OCI-LY1 (cell line): ENCODE measurements at regions not wholly inside any gene's neighbourhood (a gene's known extent, or its start where the extent isn't known, plus 50 kb on each side); places are given as distances from the start of the nearest gene placed in this dataset.

Experiments used
- H2AFZ ChIP-seq: fragments of 200-600 bp; sonication (generic), shearing (Covaris generic); 2 replicates; pipeline ENCODE4 v1.6.0; 2014; ENCODE audit warnings: antibody characterized with exemption, mild to moderate bottlenecking, low read length
- H3F3A ChIP-seq: fragments of 200-600 bp; sonication (generic), shearing (Covaris generic); 2 replicates; pipeline ENCODE4 v1.6.0; 2014; ENCODE audit warnings: mild to moderate bottlenecking, antibody characterized with exemption, low read length, moderate library complexity; ENCODE audit not compliant: insufficient read depth
- H3K27ac ChIP-seq: fragments of 200-600 bp; sonication (generic); 2 replicates; pipeline ENCODE4 v1.5.1; 2014; ENCODE audit warnings: low read length, mixed run types, mild to moderate bottlenecking, low read depth; ENCODE audit not compliant: poor library complexity, severe bottlenecking
- H3K27me3 ChIP-seq: fragments of 200-600 bp; sonication (generic); 2 replicates; pipeline ENCODE4 v1.6.0; 2014; ENCODE audit warnings: antibody characterized with exemption, mild to moderate bottlenecking, low read length, moderate library complexity; ENCODE audit not compliant: insufficient read depth
- H3K36me3 ChIP-seq: fragments of 200-600 bp; sonication (generic); 2 replicates; pipeline ENCODE4 v1.6.1; 2014; ENCODE audit warnings: mild to moderate bottlenecking, antibody characterized with exemption, low read length, moderate library complexity, mixed read lengths; ENCODE audit not compliant: insufficient read depth
- H3K4me1 ChIP-seq: fragments of 200-600 bp; sonication (generic); 2 replicates; pipeline ENCODE4 v1.5.1; 2014; ENCODE audit warnings: mild to moderate bottlenecking, low read length, moderate library complexity; ENCODE audit not compliant: insufficient read depth, severe bottlenecking
- H3K4me2 ChIP-seq: fragments of 200-600 bp; sonication (generic), shearing (Covaris generic); 2 replicates; pipeline ENCODE4 v1.6.1; 2014; ENCODE audit warnings: low read length
- H3K4me3 ChIP-seq: fragments of 200-600 bp; sonication (generic); 2 replicates; pipeline ENCODE4 v1.5.1; 2014; ENCODE audit warnings: low read length, low read depth, mild to moderate bottlenecking, mixed read lengths; ENCODE audit not compliant: poor library complexity, severe bottlenecking
- H3K79me2 ChIP-seq: fragments of 200-600 bp; shearing (Covaris generic); 2 replicates; pipeline ENCODE4 v1.6.1; 2016; ENCODE audit warnings: mixed run types, low read length, mixed read lengths; ENCODE audit not compliant: insufficient read depth
- H3K9ac ChIP-seq: fragments of 200-600 bp; sonication (generic), shearing (Covaris generic); 2 replicates; pipeline ENCODE4 v1.6.1; 2014; ENCODE audit warnings: mild to moderate bottlenecking, low read length, mixed read lengths
- H3K9me2 ChIP-seq: fragments of 200-600 bp; sonication (generic), shearing (Covaris generic); 2 replicates; pipeline ENCODE4 v1.6.1; 2014; ENCODE audit warnings: low read depth, mild to moderate bottlenecking, low read length, mixed read lengths
- H3K9me3 ChIP-seq: fragments of 200-600 bp; shearing (Covaris generic); 2 replicates; pipeline ENCODE4 v1.6.1; 2014; ENCODE audit warnings: low read length, mixed read lengths
- H4K20me1 ChIP-seq: fragments of 200-600 bp; sonication (generic), shearing (Covaris generic); 2 replicates; pipeline ENCODE4 v1.6.0; 2016; ENCODE audit warnings: mild to moderate bottlenecking, low read length; ENCODE audit not compliant: insufficient read depth
- EZH2 ChIP-seq: fragments of 200-600 bp; sonication (generic), shearing (Covaris generic); IDR thresholded peaks from 2 replicates; pipeline ENCODE4 v1.8.0; 2017; ENCODE audit warnings: borderline replicate concordance, mixed run types, mild to moderate bottlenecking, antibody characterized with exemption, low read length, moderate library complexity, mixed read lengths
- TF ChIP-seq, protein P1 (sequence below): fragments of 200-600 bp; sonication (generic), shearing (Covaris generic); IDR thresholded peaks from 2 replicates; pipeline ENCODE4 v1.5.1; 2017; ENCODE audit warnings: mild to moderate bottlenecking, antibody characterized with exemption, low read length, moderate library complexity, mixed read lengths

DNA sequence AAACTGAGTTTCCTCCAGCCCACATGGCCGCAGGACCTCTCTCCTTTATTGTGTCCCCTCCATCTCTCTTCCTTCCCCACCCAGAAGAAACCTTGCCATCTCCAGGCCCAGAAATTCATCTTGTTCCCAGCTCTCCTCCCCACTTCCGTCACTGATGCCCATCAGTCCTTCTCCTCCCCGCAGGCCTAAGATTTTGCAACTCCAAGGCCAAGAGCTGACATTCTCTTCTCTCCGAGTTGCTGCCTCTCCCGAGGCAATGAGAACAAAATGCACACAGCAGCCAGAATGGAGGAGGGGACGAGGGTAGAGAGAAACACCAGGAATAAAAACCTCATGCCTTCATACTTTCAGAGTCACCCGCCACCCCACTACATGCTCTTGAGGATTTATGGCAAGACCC lies 526.5 kb upstream of the PROK2 start:
- TF ChIP-seq EZH2 = no peak
- TF ChIP-seq, protein P1, sequence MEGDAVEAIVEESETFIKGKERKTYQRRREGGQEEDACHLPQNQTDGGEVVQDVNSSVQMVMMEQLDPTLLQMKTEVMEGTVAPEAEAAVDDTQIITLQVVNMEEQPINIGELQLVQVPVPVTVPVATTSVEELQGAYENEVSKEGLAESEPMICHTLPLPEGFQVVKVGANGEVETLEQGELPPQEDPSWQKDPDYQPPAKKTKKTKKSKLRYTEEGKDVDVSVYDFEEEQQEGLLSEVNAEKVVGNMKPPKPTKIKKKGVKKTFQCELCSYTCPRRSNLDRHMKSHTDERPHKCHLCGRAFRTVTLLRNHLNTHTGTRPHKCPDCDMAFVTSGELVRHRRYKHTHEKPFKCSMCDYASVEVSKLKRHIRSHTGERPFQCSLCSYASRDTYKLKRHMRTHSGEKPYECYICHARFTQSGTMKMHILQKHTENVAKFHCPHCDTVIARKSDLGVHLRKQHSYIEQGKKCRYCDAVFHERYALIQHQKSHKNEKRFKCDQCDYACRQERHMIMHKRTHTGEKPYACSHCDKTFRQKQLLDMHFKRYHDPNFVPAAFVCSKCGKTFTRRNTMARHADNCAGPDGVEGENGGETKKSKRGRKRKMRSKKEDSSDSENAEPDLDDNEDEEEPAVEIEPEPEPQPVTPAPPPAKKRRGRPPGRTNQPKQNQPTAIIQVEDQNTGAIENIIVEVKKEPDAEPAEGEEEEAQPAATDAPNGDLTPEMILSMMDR = no peak
- Histone ChIP-seq H3K4me2 (no peak overlapping the region), H3K9me2 (no peaks in the 10 kb centered on the region), H3F3A (no peaks in the 10 kb centered on the region), H3K79me2 (no peaks in the 10 kb centered on the region), H3K9me3 (no peaks in the 10 kb centered on the region), H3K27me3 (no peaks in the 10 kb centered on the region), H2AFZ (no peak overlapping the region), H3K4me1 (peaks cover 23% of the 10 kb centered on the region), H4K20me1 (no peaks in the 10 kb centered on the region), H3K27ac (no peak overlapping the region), H3K36me3 (no peaks in the 10 kb centered on the region), H3K4me3 (no peak overlapping the region), H3K9ac (no peak overlapping the region)

DNA sequence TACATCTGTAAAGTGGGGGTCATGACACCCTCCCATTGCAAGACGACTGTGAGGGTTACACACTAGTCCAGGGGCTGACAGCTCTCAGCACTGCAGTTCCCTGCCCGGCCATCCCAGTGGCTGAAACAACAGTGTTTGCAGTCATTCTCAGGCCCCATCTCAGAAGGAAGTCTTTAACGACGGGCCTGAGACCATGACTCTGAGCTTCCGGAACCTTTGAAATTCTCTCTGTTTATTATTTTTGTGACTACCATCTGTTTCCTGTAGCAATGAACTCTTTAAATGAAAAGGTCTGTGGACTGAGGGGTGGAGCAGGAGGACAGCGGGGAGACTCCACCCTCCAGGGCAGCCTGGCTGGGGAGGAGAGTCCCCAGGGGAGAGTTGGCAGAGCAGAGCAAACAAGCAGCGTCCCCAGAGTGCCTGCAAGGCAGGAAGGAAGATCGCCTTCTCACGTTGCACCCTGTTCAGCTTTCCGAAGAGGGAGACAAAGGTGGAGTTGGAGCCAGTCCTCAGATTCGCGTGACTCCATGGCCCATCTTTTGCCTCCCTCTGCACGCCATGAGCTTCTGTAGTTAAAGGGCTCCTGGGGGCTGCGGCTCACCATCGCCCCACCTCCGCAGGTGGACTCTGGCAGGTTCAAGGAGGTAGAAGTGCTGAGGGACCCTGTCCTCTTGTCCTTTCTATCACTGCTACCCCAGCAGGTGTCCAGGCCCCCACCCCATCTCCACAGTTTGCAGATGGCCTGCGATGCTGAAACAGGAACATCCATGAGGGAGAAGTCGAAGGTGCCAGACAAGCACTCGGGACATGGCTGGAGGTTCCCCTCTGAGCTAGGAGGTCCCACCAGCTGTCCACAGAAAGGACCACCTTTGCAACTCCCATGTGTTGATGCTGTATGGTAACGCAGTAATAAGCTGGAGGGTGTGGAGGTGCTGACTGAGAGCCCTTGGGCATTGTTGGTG lies 525.8 kb upstream of the PROK2 start:
- Histone ChIP-seq H3K9me2 (no peaks in the 10 kb centered on the region), H3K9ac (peak overlapping the region; percentile 3; the same call in 1 of the 2 replicates)
- TF ChIP-seq, protein P1 = no peak; the same call in 1 of the 2 replicates
- no peak for TF ChIP-seq EZH2

DNA sequence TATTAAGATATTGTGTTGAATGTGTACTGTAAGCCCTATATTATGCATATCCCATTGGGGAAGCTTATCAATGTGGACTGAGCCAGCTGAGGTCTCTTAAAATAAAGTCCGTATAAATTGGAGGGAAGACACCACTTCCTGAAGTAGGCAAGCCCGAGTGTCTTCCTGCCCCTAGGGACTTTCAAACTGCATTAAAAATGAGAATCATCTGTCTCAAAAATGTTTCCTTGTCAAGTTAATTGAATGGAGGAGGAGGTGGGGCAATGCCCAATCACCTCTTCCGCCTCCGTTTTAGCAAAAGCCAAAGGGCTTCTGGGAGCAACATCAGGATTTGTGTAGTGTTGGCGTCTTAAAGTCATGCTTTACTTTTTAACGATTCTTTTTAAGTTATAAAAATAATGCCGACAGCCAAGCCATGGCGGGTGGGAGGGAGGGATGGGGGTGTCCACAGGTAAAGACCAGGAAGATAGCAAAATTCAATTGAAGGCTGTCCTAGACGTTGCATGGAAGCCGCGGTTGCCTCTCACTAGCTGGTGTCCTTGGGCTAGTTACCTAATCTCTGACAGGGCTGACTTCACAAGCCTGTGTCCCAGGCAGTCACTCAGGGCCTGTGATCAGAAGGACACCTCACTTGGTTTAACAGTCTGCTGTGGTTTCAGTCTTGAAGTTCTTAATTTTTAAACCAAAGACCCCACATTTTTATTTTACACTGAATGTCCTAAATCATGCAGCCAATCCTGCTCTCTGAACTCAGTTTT lies 524.9 kb upstream of the PROK2 start:
- no peaks in the 10 kb centered on the region for H3K9me3 ChIP-seq
- peak overlapping the region; percentile 31 for H3K4me3 ChIP-seq
- peak overlapping the region; percentile 58 for H3K4me2 ChIP-seq
- H3K9me2 ChIP-seq = no peaks in the 10 kb centered on the region
- H3K79me2 ChIP-seq = no peaks in the 10 kb centered on the region
- H3K4me1 ChIP-seq = peaks cover 23% of the 10 kb centered on the region
- H3K27ac ChIP-seq = peak overlapping the region; percentile 68
- H3F3A ChIP-seq = no peaks in the 10 kb centered on the region
- H3K36me3 ChIP-seq = no peaks in the 10 kb centered on the region
- peak overlapping the region; percentile 3; the same call in 1 of the 2 replicates for H3K9ac ChIP-seq
- no peaks in the 10 kb centered on the region for H4K20me1 ChIP-seq
- no peak for TF ChIP-seq EZH2
- TF ChIP-seq, protein P1 = no peak
- H2AFZ ChIP-seq = peak overlapping the region; percentile 43
- no peaks in the 10 kb centered on the region for H3K27me3 ChIP-seq

More for the DNA sequence above, 525.8 kb upstream of the PROK2 start:
- H3K27ac ChIP-seq = peak overlapping the region; percentile 68
- H2AFZ ChIP-seq = peak overlapping the region; percentile 43
- H3F3A ChIP-seq = no peaks in the 10 kb centered on the region
- H3K36me3 ChIP-seq = no peaks in the 10 kb centered on the region
- peak overlapping the region; percentile 58 for H3K4me2 ChIP-seq
- H3K9me3 ChIP-seq = no peaks in the 10 kb centered on the region
- peak overlapping the region; percentile 31 for H3K4me3 ChIP-seq
- H3K4me1 ChIP-seq = peaks cover 23% of the 10 kb centered on the region
- H3K79me2 ChIP-seq = no peaks in the 10 kb centered on the region
- no peaks in the 10 kb centered on the region for H4K20me1 ChIP-seq
- H3K27me3 ChIP-seq = no peaks in the 10 kb centered on the region
